ENCODE measurements at regions not wholly inside any gene's neighbourhood (a gene's known extent, or its start where the extent isn't known, plus 50 kb on each side); places are given as distances from the start of the nearest gene placed in this dataset.

DNA sequence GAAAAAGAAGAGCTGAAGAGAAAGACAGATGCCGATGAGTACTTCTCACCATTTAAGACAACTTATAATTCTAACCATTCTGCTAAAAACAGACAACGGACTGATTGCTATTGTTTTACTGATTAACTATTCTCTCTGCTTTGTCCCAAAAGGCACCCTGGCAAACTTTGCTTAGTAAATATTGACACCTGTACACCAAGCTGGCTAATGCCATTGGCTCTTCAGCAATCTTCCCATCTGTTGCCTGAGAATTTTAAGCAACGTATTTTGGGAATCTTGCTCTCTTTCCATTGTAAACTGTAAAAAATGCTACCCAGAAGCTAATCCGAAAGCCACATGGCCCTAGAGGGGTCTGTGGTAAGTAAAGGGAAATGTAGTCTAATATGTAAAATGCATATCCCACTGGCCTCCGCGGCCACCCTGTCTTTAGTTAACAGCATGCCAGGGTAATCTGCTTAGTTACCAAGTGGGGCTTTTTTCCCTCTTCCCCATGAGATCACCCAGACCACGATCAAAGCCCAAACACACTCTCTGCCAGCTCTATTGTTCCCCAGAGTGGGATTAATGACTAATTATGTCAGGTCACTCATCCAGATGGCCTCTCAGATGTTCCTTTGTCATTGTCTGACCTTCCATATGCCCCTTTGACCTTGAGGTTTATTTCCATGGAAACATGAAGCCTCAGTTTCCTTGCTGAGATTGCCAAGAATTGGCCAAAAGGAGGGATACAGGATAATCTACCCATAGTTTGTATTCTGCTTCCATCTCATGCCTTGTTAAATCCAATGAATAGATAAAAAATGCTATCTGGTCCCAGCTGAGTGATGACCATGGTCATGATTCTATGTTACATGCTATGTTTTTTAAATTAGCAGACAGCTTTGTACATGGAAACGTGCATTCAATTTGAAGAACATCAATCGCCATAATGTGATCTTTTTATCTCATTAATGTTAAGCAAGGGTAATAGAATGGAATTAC is 216.4 kb upstream of the MCHR2 start (continued):
- no peak for TF ChIP-seq STAT1 (conservative IDR thresholded peaks at IDR 0.05)
- no peak for TF ChIP-seq CREM (IDR thresholded peaks at IDR 0.05; ENCODE audit: low read depth)
- no peak for TF ChIP-seq CBFB (IDR thresholded peaks at IDR 0.05; ENCODE audit: low read depth)
- TF ChIP-seq, protein P1, sequence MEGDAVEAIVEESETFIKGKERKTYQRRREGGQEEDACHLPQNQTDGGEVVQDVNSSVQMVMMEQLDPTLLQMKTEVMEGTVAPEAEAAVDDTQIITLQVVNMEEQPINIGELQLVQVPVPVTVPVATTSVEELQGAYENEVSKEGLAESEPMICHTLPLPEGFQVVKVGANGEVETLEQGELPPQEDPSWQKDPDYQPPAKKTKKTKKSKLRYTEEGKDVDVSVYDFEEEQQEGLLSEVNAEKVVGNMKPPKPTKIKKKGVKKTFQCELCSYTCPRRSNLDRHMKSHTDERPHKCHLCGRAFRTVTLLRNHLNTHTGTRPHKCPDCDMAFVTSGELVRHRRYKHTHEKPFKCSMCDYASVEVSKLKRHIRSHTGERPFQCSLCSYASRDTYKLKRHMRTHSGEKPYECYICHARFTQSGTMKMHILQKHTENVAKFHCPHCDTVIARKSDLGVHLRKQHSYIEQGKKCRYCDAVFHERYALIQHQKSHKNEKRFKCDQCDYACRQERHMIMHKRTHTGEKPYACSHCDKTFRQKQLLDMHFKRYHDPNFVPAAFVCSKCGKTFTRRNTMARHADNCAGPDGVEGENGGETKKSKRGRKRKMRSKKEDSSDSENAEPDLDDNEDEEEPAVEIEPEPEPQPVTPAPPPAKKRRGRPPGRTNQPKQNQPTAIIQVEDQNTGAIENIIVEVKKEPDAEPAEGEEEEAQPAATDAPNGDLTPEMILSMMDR (IDR thresholded peaks at IDR 0.05 in 2 of 3, conservative IDR thresholded peaks at IDR 0.05 in 1 of 3; ENCODE audit: control insufficient read depth in 2 of 3, extremely low read depth in 1 of 3, insufficient read depth in 1 of 3, low read depth in 3 of 3, low read length in 3 of 3): no peak
- TF ChIP-seq HDAC2 (IDR thresholded peaks at IDR 0.05): no peak
- no peak for TF ChIP-seq SIN3A (IDR thresholded peaks at IDR 0.05; ENCODE audit: low read depth, low read length)
- TF ChIP-seq, protein P2, sequence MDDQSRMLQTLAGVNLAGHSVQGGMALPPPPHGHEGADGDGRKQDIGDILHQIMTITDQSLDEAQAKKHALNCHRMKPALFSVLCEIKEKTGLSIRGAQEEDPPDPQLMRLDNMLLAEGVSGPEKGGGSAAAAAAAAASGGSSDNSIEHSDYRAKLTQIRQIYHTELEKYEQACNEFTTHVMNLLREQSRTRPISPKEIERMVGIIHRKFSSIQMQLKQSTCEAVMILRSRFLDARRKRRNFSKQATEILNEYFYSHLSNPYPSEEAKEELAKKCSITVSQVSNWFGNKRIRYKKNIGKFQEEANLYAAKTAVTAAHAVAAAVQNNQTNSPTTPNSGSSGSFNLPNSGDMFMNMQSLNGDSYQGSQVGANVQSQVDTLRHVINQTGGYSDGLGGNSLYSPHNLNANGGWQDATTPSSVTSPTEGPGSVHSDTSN (IDR thresholded peaks at IDR 0.05; ENCODE audit: insufficient replicate concordance, low read depth, low read length): no peak

Measured in GM12878 (cell line).